NCI-H2227 (cell line): ENCODE measurements at regions not wholly inside any gene's neighbourhood (a gene's known extent, or its start where the extent isn't known, plus 50 kb on each side); places are given as distances from the start of the nearest gene placed in this dataset.

ENCODE experiments used
- DNase-seq: peaks from one replicate; lab custom pipeline; 2025; ENCODE audit not compliant: unreplicated experiment; lab: John Stamatoyannopoulos, UW

DNA sequence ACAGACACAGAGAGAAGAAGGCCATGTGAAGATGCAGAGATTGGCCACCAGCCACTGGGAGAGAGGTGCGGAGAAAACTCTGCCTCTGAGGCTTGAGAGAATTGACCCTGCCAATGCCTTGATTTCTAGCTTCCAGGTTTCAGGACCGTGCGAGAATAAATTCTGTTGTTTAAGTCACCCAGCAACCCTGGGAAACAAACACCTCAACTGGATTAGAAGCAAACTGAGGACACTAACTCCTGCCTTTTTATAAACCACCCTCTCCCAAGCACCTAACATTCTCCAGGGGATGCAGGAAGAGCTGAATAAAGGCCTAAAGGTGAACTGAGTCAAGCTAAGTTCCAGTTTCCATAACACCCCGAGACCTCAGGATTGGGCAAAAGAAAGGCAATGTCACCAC lies 136.1 kb downstream of the ANKRD60 start:
- DNase-seq: no peak

DNA sequence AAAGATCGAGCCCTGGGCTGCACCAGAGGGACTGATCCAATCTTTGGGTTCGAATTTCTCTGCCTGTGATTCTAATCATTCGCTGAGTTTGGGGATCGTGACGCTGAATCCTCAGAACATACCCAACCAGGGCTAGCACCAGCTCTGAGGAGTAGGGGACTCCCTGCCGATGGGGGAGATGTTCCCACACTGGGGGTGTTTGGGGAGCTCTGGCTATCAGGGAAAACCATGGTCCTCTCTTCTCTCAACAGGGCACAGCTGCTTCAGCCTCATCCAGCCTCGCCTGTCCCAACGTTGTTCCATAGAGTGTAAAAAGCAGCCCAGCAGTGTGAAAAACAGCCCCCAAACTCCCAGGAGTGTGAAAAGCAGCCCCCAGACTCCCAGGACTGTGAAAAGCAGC lies 136.6 kb downstream of the ANKRD60 start:
- DNase-seq: no peak

GRCh38 chr20:58090161-58090560 lies 138.3 kb downstream of the ANKRD60 start:
- DNase-seq: no peak

DNA sequence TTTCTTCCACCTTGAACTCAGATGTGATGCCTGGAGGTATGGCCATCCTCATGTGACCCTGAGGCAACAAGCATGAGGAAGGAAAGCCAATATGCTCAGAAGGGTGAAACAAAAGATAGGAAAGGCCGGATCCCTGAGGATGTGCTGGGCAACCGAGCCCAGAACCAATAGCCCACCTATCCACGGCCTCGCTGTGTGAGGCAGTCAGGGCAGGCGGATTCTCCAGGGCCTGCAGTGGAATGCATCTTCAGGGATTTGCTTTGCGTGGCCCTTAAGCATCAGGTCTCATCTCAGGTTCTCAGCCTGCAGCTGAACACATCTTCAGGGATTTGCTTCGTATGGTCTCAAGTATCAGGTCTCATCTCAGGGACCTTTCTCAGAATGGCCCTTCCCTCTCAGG lies 139.8 kb downstream of the ANKRD60 start:
- DNase-seq: no peak

GRCh38 chr20:58088105-58088504 lies 140.3 kb downstream of the ANKRD60 start:
- DNase-seq: no peak

- no peak for DNase-seq
Observed at GRCh38 chr20:58087562-58087858, 140.9 kb downstream of the ANKRD60 start.

- DNase-seq: peak; percentile 19
Observed at GRCh38 chr20:58086763-58087561, 141.5 kb downstream of the ANKRD60 start.

- DNase-seq: no peak
Observed at GRCh38 chr20:58084966-58085365, 143.5 kb downstream of the ANKRD60 start.

DNA sequence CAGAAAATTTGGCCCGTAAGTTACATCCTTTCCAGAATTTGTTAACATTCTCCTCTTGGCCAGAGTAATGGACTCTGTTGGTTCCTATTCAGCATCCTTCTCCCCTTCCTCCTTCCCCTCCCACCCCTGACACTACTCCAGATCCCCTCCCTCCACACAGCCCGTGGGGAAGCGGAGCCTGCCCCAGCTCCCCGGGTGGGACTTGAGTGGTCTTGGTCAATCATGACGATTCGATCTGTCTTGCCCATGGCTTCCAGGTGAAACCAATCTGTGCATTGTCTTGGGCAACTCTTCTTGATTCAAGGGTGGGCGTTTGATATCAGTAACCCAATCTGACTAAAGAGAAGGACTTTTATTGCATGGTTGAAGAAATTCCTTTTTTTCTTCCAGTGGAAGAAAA lies 143.9 kb downstream of the ANKRD60 start:
- no peak for DNase-seq

GRCh38 chr20:58081846-58082245 lies 146.6 kb downstream of the ANKRD60 start:
- no peak for DNase-seq

DNA sequence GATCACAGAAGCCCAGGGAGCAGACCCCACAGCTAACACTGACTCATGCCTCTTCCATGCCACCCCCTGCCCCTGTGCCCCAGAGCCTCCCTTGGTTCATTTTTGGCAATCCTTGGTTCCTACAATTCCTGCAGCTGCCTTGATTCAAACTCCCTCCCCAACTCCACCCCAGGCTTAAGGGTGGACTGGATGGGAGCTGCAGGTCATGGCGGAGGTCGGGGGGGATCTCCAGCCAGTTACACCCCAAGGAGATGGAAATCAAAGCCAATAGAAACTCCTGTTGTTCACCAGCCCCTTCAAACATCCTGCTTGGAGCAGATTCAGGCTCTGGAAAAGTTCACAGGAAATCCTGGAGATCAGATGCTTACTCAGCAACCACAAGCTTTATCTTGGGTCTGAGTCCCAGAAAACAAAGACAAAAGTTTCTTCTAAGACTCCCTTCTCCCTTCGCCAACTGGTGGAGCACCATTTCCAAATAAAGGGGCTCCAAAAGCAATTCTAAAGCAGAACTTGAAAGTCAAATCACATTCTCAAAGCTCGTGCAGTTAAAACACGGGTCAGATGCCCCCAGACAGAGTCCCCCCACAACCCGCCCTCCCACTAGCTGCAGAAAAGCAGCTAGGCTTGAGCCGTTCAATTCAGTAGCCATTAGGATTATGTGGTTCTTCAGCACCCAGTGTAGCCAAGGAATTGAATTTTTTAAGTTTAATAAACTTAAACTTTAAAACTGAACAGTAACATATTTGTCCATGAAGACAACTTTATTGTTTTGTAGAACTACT lies 149.5 kb downstream of the ANKRD60 start:
- DNase-seq: no peak

DNA sequence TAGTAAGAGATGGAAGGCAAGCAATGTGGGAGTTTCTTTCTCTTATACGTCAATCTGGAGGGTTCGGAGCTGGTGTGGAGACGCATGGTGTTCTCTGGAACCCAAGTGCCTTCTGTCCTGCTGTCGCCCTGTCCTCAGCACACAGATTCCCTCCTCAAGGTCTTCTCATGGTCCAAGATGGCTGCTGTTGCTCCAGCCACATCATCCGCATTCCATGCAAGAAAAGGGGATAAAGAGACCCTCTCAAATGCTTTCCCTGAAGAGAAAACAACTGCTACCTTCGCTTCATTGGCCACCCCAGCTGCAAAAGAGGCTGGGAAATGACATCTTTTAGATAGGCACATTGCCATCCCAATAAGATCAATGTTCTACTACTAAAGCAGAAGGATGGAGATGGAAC lies 151.2 kb downstream of the ANKRD60 start:
- DNase-seq: no peak

DNA sequence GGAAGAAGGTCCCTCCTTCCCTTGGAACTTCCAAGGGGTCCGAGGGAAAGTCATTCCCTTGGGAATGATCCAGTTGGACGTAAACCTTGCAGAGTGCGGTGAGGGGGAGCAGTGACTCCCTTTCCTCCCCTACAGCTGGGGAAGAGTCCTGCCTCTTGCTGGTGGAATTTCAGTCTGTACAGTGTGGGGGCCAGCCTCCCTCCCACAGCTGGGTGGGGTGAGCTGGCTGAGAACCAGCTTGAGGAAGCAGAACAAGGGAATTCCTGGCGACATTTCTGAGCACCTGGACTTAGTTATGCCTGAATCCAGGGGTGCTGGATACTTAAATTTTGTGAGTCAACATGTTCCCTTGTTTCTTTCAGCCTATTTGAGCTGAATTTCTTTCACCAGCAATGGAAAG lies 152.0 kb downstream of the ANKRD60 start:
- no peak for DNase-seq

DNA sequence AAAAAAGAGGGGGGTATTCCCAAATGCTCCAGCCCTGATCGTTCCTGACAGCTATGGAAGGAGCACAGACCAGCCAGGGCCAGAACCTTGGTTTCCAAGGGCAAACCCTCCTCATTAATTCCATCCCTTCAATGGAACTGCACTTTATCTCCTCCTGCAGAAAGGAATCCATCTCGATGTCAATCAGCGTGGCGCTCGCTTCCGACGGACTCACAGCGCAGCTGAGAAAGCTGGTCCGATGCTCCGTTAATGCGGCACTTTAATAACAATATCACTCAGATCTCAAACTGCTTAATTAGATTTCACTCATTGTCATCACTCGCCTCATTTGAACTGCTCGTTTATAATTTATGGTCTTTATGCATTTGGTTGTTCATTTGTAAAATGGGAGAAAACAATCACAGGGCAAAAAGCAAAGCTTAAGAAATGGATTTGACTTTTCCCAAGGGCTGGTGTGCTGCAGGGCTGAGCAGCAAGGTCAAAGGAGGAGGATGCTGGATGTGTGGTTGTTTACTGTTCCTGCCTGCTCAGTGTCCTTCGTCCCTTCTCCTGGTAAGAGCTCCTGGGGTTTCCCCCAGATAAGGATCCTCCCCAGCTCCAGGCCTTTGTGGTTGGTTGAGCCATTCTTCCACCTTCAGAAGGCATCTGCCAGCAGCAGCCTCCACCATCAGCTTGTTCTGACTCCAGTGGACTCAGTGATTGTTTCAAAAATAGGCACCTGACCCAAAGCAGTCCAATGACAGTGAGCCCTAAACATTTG lies 152.7 kb downstream of the ANKRD60 start:
- DNase-seq: no peak

GRCh38 chr20:58073945-58074856 lies 154.3 kb downstream of the ANKRD60 start:
- DNase-seq: no peak

DNA sequence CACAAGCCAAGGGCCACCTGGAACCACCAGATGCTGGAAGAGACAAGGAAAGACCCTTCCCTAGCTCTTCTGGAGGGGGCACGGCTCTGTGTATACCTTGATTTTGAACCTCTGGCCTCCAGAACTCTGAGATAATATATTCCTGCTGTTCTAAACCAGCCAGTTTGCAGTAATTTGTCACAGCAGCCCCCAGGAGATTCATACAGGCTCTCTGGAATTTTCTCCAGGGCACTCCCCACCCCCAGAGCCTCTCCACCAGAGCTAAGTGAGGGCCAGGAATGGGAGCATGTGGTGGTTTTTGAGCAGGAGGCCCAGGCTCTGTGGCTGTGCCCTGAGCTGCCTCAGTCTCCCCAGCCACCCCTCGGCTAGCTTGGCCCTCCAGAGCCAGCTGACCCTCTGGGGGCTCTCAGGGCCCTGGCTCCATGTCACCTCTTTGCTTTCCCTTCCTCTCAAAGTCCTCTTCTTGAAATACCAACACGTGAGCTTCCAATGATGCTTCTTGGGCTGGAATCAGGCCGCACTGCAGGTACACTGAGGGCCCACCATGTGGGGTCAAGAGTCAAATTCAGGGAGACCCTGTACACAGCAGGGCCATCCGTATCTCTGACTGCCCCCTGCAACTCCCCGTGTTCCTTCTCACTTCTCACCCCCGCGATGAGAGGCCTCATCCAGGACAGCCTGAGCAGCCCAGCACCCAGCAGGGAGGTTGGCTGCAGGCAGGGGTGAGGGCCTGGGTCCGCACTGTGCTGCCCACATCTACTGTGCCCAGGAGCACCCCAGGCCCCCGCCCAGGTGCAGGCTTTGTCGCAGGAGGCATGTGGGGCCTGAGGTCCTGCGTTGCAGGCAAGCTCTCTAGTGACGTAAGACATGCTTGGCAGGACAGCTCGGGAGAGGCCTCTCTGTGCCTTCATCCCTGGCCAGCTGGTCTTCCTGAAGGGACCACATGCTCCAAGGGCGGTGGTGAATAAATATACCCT lies 155.5 kb downstream of the ANKRD60 start:
- DNase-seq: no peak

DNA sequence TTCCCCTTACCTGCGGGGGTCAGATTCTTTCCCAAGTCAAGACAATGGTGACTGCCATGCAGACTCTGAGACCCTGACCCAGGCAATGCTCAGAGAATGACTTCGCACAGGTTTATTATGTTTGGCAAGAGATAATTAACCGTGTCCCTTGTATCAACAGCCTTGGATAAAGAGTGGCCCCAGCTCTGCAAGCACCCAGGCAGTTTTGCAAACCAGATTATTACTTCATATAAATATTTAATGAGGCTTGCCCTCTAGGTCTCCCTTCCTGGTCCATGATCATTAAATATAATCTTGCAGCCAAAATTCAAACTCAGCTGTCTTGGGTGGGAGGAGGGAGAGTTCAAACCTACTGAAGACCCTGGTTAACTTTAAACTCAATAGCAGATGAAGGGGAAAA lies 156.5 kb downstream of the ANKRD60 start:
- DNase-seq: no peak

- no peak for DNase-seq
Observed at GRCh38 chr20:58071298-58071697, 157.2 kb downstream of the ANKRD60 start.

DNA sequence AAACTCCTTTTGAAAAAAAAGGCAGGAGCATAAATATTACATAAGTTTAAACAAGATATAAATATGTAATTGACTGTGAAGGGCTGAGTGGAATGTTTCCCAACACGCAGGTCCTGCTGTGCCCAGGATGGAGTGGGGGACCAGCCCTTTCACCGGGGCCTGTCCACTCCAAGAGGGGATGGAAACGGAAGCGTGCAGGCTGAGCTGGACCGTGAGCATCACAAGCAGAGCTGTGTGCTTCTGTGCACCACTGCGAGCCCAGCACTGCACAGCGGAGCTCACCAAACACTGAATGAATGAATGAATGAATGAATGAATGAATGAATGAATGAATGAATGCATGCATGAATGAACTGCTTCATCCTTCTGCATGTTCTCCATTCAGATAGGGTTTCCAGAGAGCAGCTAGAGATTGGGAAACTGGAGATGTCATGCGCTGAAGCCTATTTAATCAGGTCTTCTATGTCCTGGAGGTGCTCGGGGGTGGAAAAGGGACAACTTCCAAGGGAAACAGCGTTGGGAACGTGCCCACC lies 157.7 kb downstream of the ANKRD60 start:
- no peak for DNase-seq
